GM12891 (cell line): ENCODE measurements at regions not wholly inside any gene's neighbourhood (a gene's known extent, or its start where the extent isn't known, plus 50 kb on each side); places are given as distances from the start of the nearest gene placed in this dataset.

Experiments
- POLR2A ChIP-seq: IDR thresholded peaks from 2 replicates; pipeline ENCODE4 v1.6.1; 2011; ENCODE audit warnings: low read depth, low read length, control low read depth
- POLR2AphosphoS5 ChIP-seq: IDR thresholded peaks from 2 replicates; pipeline ENCODE4 v1.6.1; 2011; ENCODE audit warnings: low read depth, low read length, control low read depth
- TAF1 ChIP-seq: IDR thresholded peaks from 2 replicates; pipeline ENCODE4 v1.6.1; 2011; ENCODE audit warnings: low read depth, low read length, control low read depth

GRCh38 chr12:34400986-34401658 lies 378.8 kb downstream of the ALG10 start:
- TF ChIP-seq POLR2AphosphoS5 (no peak), POLR2A (no peak), TAF1 (no peak)
